H1 (cell line): ENCODE measurements at regions not wholly inside any gene's neighbourhood (a gene's known extent, or its start where the extent isn't known, plus 50 kb on each side); places are given as distances from the start of the nearest gene placed in this dataset.

Experiments
- ATF2 ChIP-seq: IDR thresholded peaks from 2 replicates; pipeline ENCODE4 v1.6.1; 2012; ENCODE audit warnings: low read length, inconsistent platforms
- BACH1 ChIP-seq: IDR thresholded peaks from 2 replicates; pipeline ENCODE4 v1.6.1; 2012; ENCODE audit warnings: low read length, improper control_type of control experiment
- CREB1 ChIP-seq: IDR thresholded peaks from 2 replicates; pipeline ENCODE4 v1.6.1; 2012; ENCODE audit warnings: inconsistent platforms
- GABPA ChIP-seq: IDR thresholded peaks from 2 replicates; pipeline ENCODE4 v1.6.1; 2011; ENCODE audit warnings: mild to moderate bottlenecking, low read length, moderate library complexity, borderline replicate concordance; ENCODE audit not compliant: insufficient read depth
- KDM5A ChIP-seq: fragments of 200-600 bp; IDR thresholded peaks from 2 replicates; pipeline ENCODE4 v1.7.1; 2012; ENCODE audit warnings: mild to moderate bottlenecking, low read length, inconsistent platforms, mixed read lengths
- RAD21 ChIP-seq, 2 experiments: IDR thresholded peaks in 1 of 2; conservative IDR thresholded peaks in 1 of 2; 2 replicates each; pipeline ENCODE4 v1.6.1; 2011; ENCODE audit warnings: low read depth in 2 of 2, low read length in 2 of 2, improper control_type of control experiment in 1 of 2, inconsistent platforms in 1 of 2, mild to moderate bottlenecking in 1 of 2, moderate library complexity in 1 of 2
- RXRA ChIP-seq: IDR thresholded peaks from 2 replicates; pipeline ENCODE4 v1.6.1; 2011; ENCODE audit warnings: low read depth, mild to moderate bottlenecking, low read length, moderate library complexity; ENCODE audit not compliant: insufficient read depth
- SAP30 ChIP-seq: fragments of 300-600 bp; sonication (generic); IDR thresholded peaks from 2 replicates; pipeline ENCODE4 v1.7.1; 2012; ENCODE audit warnings: low read length, moderate library complexity, mild to moderate bottlenecking, inconsistent platforms; ENCODE audit not compliant: insufficient read depth, insufficient replicate concordance

- TF ChIP-seq KDM5A (no peak), BACH1 (no peak), RXRA (no peak), SAP30 (no peak), ATF2 (no peak), CREB1 (no peak), GABPA (no peak), RAD21 (IDR thresholded peaks at IDR 0.05 in 1 of 2, conservative IDR thresholded peaks at IDR 0.05 in 1 of 2; ENCODE audit: low read depth in 2 of 2, low read length in 2 of 2) (no peak)
These were observed 361.8 kb upstream of the UBE2E3 start (continued) for GRCh38 chr2:180618570-180618969.
